Tongue (tissue), 1 donor: ENCODE measurements at regions not wholly inside any gene's neighbourhood (a gene's known extent, or its start where the extent isn't known, plus 50 kb on each side); places are given as distances from the start of the nearest gene placed in this dataset.
"Not testable (repeated sequence)": the region's sequence is repeated elsewhere in the genome, so short reads cannot be mapped to it uniquely, and the experiment has no call there.

Source experiments
- DNase-seq: peaks from one replicate; pipeline ENCODE4 v3.0.0-alpha.2; 2015

- peak; percentile 11 for DNase-seq
These were observed 296.7 kb downstream of the ZNF326 start for GRCh38 chr1:90291431-90292216.

GRCh38 chr1:90282811-90283210 is 287.9 kb downstream of the ZNF326 start:
- no peak for DNase-seq

- DNase-seq, result not testable (repeated sequence)
These were observed 287.0 kb downstream of the ZNF326 start for GRCh38 chr1:90281886-90282285.

GRCh38 chr1:90277270-90277669 is 282.4 kb downstream of the ZNF326 start:
- no peak for DNase-seq

GRCh38 chr1:90274376-90274775 is 279.5 kb downstream of the ZNF326 start:
- no peak for DNase-seq

- DNase-seq, result no peak
These were observed 278.4 kb downstream of the ZNF326 start for GRCh38 chr1:90273241-90273774.

- DNase-seq, result no peak
These were observed 267.9 kb downstream of the ZNF326 start for GRCh38 chr1:90262791-90263190.

- DNase-seq, result no peak
These were observed 267.4 kb downstream of the ZNF326 start for GRCh38 chr1:90262286-90262685.

GRCh38 chr1:90246069-90246468 is 251.2 kb downstream of the ZNF326 start:
- no peak for DNase-seq

- DNase-seq, result no peak
These were observed 241.6 kb downstream of the ZNF326 start for GRCh38 chr1:90236493-90236892.

- DNase-seq, result no peak
These were observed 228.5 kb downstream of the ZNF326 start for GRCh38 chr1:90223401-90223800.

- DNase-seq, result no peak
These were observed 226.2 kb downstream of the ZNF326 start for GRCh38 chr1:90220941-90221693.

GRCh38 chr1:90220496-90220895 is 225.6 kb downstream of the ZNF326 start:
- no peak for DNase-seq

- not testable (repeated sequence) for DNase-seq
These were observed 224.4 kb downstream of the ZNF326 start for GRCh38 chr1:90219166-90219871.

GRCh38 chr1:90210633-90211491 is 216.0 kb downstream of the ZNF326 start:
- no peak for DNase-seq

GRCh38 chr1:90208949-90209348 is 214.0 kb downstream of the ZNF326 start:
- no peak for DNase-seq

- no peak for DNase-seq
These were observed 211.3 kb downstream of the ZNF326 start for GRCh38 chr1:90206260-90206659.

GRCh38 chr1:90204780-90205179 is 209.9 kb downstream of the ZNF326 start:
- no peak for DNase-seq

- DNase-seq, result no peak
These were observed 209.2 kb downstream of the ZNF326 start for GRCh38 chr1:90204023-90204590.

GRCh38 chr1:90201467-90202358 is 206.8 kb downstream of the ZNF326 start:
- no peak for DNase-seq
